ENCODE measurements at regions not wholly inside any gene's neighbourhood (a gene's known extent, or its start where the extent isn't known, plus 50 kb on each side); places are given as distances from the start of the nearest gene placed in this dataset.
"Not testable (repeated sequence)": the region's sequence is repeated elsewhere in the genome, so short reads cannot be mapped to it uniquely, and the experiment has no call there.

DNA sequence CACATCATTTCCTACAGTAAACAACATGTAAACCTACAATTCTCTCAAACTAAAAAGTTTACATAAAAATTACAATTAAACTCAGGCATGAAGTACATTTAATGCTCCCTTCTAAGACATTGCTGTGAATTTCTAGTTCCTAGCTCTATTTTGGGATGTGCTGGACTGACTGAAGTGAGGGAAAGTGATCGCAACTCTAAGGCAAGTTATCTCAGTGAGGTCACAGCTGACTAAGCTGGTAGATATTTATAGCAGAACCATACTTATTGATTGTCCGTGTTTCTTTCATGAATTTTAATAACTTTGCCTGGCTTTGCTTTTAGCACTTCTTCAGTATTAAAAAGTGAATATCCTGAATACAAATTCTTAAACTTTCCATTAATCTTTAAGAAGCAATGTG is 570.4 kb upstream of the GALNTL6 start:
- TF ChIP-seq, protein P1, sequence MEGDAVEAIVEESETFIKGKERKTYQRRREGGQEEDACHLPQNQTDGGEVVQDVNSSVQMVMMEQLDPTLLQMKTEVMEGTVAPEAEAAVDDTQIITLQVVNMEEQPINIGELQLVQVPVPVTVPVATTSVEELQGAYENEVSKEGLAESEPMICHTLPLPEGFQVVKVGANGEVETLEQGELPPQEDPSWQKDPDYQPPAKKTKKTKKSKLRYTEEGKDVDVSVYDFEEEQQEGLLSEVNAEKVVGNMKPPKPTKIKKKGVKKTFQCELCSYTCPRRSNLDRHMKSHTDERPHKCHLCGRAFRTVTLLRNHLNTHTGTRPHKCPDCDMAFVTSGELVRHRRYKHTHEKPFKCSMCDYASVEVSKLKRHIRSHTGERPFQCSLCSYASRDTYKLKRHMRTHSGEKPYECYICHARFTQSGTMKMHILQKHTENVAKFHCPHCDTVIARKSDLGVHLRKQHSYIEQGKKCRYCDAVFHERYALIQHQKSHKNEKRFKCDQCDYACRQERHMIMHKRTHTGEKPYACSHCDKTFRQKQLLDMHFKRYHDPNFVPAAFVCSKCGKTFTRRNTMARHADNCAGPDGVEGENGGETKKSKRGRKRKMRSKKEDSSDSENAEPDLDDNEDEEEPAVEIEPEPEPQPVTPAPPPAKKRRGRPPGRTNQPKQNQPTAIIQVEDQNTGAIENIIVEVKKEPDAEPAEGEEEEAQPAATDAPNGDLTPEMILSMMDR (IDR thresholded peaks at IDR 0.05; ENCODE audit: control insufficient read depth, extremely low read depth, insufficient read depth), result no peak
- no peak overlapping the region for H3K4me3 ChIP-seq (ENCODE audit: low read depth, low read length)
- DNase-seq (ENCODE audit: low read depth), result no peak

- TF ChIP-seq, protein P1 (IDR thresholded peaks at IDR 0.05; ENCODE audit: control insufficient read depth, extremely low read depth, insufficient read depth), result no peak
- DNase-seq (ENCODE audit: low read depth), result no peak
- H3K4me3 ChIP-seq (ENCODE audit: low read depth, low read length), result no peak overlapping the region
Observed at GRCh38 chr4:171239196-171239595, 574.0 kb upstream of the GALNTL6 start.

- no peak overlapping the region for H3K4me3 ChIP-seq (ENCODE audit: low read depth, low read length)
- no peak for DNase-seq (ENCODE audit: low read depth)
- TF ChIP-seq, protein P1 (IDR thresholded peaks at IDR 0.05; ENCODE audit: control insufficient read depth, extremely low read depth, insufficient read depth), result no peak
Observed at GRCh38 chr4:171235521-171235920, 577.7 kb upstream of the GALNTL6 start.

GRCh38 chr4:171229354-171229753 is 583.9 kb upstream of the GALNTL6 start:
- DNase-seq (ENCODE audit: low read depth); H3K4me3 ChIP-seq (ENCODE audit: low read depth, low read length): not testable (repeated sequence)

- H3K4me3 ChIP-seq (ENCODE audit: low read depth, low read length), result no peak overlapping the region
- DNase-seq (ENCODE audit: low read depth), result no peak
- TF ChIP-seq, protein P1 (IDR thresholded peaks at IDR 0.05; ENCODE audit: control insufficient read depth, extremely low read depth, insufficient read depth), result no peak
Observed at GRCh38 chr4:171221181-171221580, 592.0 kb upstream of the GALNTL6 start.

GRCh38 chr4:171203425-171203824 is 609.8 kb upstream of the GALNTL6 start:
- DNase-seq (ENCODE audit: low read depth), result no peak
- no peak overlapping the region for H3K4me3 ChIP-seq (ENCODE audit: low read depth, low read length)
- TF ChIP-seq, protein P1 (IDR thresholded peaks at IDR 0.05; ENCODE audit: control insufficient read depth, extremely low read depth, insufficient read depth), result no peak

- H3K4me3 ChIP-seq (ENCODE audit: low read depth, low read length), result no peak overlapping the region
- TF ChIP-seq, protein P1 (IDR thresholded peaks at IDR 0.05; ENCODE audit: control insufficient read depth, extremely low read depth, insufficient read depth), result no peak
Observed at GRCh38 chr4:171202908-171203307, 610.3 kb upstream of the GALNTL6 start.

More at GRCh38 chr4:171202908-171203307, 610.3 kb upstream of the GALNTL6 start:
- no peak for DNase-seq (ENCODE audit: low read depth)

All from LNCaP clone FGC (cell line).